Neural cell (in vitro differentiated cells): ENCODE measurements at regions not wholly inside any gene's neighbourhood (a gene's known extent, or its start where the extent isn't known, plus 50 kb on each side); places are given as distances from the start of the nearest gene placed in this dataset.

ENCODE experiments used
- EP300 ChIP-seq: fragments of 450-650 bp; conservative IDR thresholded peaks from 2 replicates; pipeline ENCODE4 v1.6.1; 2014; ENCODE audit warnings: antibody characterized with exemption, mild to moderate bottlenecking, moderate library complexity; ENCODE audit not compliant: poor library complexity, severe bottlenecking
- EZH2 ChIP-seq: fragments of 200-600, 300-800 bp; shearing (Covaris generic), sonication (generic); IDR thresholded peaks from 2 replicates; pipeline ENCODE4 v1.6.1; 2014; ENCODE audit warnings: antibody characterized with exemption, low read length, borderline replicate concordance, mild to moderate bottlenecking; ENCODE audit not compliant: insufficient read depth, poor library complexity, severe bottlenecking
- MXI1 ChIP-seq: fragments of 450-650 bp; conservative IDR thresholded peaks from 2 replicates; pipeline ENCODE4 v1.6.1; 2014; ENCODE audit warnings: antibody characterized with exemption, mild to moderate bottlenecking; ENCODE audit not compliant: poor library complexity, severe bottlenecking
- POLR2AphosphoS5 ChIP-seq: IDR thresholded peaks from 2 replicates; pipeline ENCODE4 v1.6.1; 2012
- RAD21 ChIP-seq: fragments of 450-650 bp; conservative IDR thresholded peaks from 2 replicates; pipeline ENCODE4 v1.6.1; 2014; ENCODE audit warnings: antibody characterized with exemption, mild to moderate bottlenecking, moderate library complexity
- SMC3 ChIP-seq: fragments of 450-650 bp; conservative IDR thresholded peaks from 2 replicates; pipeline ENCODE4 v1.6.1; 2014; ENCODE audit warnings: antibody characterized with exemption, mild to moderate bottlenecking, moderate library complexity; ENCODE audit not compliant: poor library complexity
- TF ChIP-seq, protein P1 (sequence below): fragments of 450-650 bp; IDR thresholded peaks from 2 replicates; pipeline ENCODE4 v1.5.1; 2014; ENCODE audit warnings: antibody characterized with exemption, mild to moderate bottlenecking, moderate library complexity; ENCODE audit not compliant: poor library complexity, severe bottlenecking
- TF ChIP-seq, protein P2 (sequence below): IDR thresholded peaks from 2 replicates; pipeline ENCODE4 v1.6.1; 2012; ENCODE audit warnings: borderline replicate concordance

DNA sequence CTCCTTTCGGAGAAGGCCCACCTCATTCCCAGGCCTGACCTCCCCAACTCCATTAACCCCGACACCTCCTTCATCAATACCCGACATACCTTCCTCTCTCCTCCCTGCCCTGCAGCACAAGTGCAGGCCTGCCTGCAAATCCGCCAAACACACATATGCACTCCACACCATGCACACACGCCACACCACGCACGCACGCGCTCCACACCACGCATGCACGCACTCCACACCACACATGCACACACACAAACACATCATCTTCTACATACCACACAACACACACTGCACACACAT, 629.6 kb downstream of the TBC1D22A start:
- TF ChIP-seq EZH2 (no peak), MXI1 (no peak), POLR2AphosphoS5 (no peak), EP300 (no peak), SMC3 (no peak), RAD21 (no peak)
- TF ChIP-seq, protein P1, sequence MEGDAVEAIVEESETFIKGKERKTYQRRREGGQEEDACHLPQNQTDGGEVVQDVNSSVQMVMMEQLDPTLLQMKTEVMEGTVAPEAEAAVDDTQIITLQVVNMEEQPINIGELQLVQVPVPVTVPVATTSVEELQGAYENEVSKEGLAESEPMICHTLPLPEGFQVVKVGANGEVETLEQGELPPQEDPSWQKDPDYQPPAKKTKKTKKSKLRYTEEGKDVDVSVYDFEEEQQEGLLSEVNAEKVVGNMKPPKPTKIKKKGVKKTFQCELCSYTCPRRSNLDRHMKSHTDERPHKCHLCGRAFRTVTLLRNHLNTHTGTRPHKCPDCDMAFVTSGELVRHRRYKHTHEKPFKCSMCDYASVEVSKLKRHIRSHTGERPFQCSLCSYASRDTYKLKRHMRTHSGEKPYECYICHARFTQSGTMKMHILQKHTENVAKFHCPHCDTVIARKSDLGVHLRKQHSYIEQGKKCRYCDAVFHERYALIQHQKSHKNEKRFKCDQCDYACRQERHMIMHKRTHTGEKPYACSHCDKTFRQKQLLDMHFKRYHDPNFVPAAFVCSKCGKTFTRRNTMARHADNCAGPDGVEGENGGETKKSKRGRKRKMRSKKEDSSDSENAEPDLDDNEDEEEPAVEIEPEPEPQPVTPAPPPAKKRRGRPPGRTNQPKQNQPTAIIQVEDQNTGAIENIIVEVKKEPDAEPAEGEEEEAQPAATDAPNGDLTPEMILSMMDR, result no peak
- TF ChIP-seq, protein P2, sequence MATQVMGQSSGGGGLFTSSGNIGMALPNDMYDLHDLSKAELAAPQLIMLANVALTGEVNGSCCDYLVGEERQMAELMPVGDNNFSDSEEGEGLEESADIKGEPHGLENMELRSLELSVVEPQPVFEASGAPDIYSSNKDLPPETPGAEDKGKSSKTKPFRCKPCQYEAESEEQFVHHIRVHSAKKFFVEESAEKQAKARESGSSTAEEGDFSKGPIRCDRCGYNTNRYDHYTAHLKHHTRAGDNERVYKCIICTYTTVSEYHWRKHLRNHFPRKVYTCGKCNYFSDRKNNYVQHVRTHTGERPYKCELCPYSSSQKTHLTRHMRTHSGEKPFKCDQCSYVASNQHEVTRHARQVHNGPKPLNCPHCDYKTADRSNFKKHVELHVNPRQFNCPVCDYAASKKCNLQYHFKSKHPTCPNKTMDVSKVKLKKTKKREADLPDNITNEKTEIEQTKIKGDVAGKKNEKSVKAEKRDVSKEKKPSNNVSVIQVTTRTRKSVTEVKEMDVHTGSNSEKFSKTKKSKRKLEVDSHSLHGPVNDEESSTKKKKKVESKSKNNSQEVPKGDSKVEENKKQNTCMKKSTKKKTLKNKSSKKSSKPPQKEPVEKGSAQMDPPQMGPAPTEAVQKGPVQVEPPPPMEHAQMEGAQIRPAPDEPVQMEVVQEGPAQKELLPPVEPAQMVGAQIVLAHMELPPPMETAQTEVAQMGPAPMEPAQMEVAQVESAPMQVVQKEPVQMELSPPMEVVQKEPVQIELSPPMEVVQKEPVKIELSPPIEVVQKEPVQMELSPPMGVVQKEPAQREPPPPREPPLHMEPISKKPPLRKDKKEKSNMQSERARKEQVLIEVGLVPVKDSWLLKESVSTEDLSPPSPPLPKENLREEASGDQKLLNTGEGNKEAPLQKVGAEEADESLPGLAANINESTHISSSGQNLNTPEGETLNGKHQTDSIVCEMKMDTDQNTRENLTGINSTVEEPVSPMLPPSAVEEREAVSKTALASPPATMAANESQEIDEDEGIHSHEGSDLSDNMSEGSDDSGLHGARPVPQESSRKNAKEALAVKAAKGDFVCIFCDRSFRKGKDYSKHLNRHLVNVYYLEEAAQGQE, result no peak
